ENCODE measurements at regions not wholly inside any gene's neighbourhood (a gene's known extent, or its start where the extent isn't known, plus 50 kb on each side); places are given as distances from the start of the nearest gene placed in this dataset.

DNA sequence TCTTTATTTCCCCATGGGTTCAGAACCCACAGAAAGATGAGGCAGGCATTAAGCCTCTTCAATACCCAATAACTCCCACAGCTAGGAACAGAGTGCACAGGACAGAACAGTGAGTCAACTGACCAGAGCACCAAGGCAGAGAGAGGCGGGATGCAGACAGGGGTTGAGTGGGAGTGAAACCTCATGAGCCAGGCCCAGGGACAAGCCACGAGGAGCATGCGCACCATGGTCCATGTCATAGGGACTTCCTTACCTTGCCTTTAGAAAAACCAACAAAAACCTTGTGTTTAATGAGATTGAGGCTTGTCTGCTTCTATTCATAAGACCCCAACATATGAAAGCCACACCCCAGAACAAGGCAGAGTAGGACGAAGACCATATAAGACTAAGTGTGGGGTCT lies 330.6 kb downstream of the DEPDC1B start:
- TF ChIP-seq, protein P1, sequence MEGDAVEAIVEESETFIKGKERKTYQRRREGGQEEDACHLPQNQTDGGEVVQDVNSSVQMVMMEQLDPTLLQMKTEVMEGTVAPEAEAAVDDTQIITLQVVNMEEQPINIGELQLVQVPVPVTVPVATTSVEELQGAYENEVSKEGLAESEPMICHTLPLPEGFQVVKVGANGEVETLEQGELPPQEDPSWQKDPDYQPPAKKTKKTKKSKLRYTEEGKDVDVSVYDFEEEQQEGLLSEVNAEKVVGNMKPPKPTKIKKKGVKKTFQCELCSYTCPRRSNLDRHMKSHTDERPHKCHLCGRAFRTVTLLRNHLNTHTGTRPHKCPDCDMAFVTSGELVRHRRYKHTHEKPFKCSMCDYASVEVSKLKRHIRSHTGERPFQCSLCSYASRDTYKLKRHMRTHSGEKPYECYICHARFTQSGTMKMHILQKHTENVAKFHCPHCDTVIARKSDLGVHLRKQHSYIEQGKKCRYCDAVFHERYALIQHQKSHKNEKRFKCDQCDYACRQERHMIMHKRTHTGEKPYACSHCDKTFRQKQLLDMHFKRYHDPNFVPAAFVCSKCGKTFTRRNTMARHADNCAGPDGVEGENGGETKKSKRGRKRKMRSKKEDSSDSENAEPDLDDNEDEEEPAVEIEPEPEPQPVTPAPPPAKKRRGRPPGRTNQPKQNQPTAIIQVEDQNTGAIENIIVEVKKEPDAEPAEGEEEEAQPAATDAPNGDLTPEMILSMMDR (IDR thresholded peaks at IDR 0.05) = no peak
- TF ChIP-seq POLR2A (IDR thresholded peaks at IDR 0.05) = no peak
